ENCODE measurements at regions not wholly inside any gene's neighbourhood (a gene's known extent, or its start where the extent isn't known, plus 50 kb on each side); places are given as distances from the start of the nearest gene placed in this dataset.

DNA sequence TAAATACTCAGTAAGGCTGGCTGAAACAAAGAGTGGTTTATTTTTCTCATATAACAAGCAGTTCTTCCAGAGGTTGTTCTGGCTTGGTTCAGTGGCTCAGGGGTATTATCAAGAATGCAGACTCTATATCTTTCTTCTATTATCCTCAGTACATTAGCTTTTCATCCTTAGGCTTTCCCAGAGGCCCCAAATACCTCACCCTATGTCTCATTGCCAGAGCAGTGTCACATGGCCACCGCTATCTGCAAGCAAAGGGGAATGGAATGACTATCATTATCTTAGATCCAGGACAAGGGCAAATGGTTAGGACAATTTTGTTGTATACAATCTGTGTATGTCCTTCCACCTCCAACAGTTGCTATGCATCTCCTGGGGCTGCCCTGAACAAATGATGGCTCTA is 69.0 kb upstream of the SNX2 start:
- peak; percentile 12 for DNase-seq (ENCODE audit: low read depth)
- H3K4me3 ChIP-seq (replicated peaks; ENCODE audit: low read depth, low read length) = no peak overlapping the region
- TF ChIP-seq, protein P1, sequence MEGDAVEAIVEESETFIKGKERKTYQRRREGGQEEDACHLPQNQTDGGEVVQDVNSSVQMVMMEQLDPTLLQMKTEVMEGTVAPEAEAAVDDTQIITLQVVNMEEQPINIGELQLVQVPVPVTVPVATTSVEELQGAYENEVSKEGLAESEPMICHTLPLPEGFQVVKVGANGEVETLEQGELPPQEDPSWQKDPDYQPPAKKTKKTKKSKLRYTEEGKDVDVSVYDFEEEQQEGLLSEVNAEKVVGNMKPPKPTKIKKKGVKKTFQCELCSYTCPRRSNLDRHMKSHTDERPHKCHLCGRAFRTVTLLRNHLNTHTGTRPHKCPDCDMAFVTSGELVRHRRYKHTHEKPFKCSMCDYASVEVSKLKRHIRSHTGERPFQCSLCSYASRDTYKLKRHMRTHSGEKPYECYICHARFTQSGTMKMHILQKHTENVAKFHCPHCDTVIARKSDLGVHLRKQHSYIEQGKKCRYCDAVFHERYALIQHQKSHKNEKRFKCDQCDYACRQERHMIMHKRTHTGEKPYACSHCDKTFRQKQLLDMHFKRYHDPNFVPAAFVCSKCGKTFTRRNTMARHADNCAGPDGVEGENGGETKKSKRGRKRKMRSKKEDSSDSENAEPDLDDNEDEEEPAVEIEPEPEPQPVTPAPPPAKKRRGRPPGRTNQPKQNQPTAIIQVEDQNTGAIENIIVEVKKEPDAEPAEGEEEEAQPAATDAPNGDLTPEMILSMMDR (IDR thresholded peaks at IDR 0.05; ENCODE audit: low read length, missing control alignments) = no peak

DNA sequence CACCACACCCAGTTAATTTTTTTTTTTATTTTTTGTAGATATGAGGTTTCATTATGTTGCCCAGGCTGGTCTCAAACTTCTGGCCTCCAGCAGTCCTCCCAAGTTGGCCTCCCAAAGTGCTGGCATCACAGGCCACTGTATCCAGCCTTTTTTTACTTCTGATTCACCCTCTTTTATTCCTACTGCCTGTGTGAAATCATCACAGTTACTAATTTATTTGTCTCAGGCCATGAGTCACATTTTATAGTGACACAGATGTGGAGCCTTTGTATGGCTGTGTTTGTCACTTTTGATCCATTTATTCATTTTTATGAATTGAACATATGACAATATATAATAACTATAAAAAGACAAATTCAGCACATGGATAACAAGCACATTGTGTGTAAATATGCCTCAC is 67.1 kb upstream of the SNX2 start:
- no peak overlapping the region for H3K4me3 ChIP-seq (replicated peaks; ENCODE audit: low read depth, low read length)
- no peak for DNase-seq (ENCODE audit: low read depth)
- TF ChIP-seq, protein P1 (IDR thresholded peaks at IDR 0.05; ENCODE audit: low read length, missing control alignments) = no peak

DNA sequence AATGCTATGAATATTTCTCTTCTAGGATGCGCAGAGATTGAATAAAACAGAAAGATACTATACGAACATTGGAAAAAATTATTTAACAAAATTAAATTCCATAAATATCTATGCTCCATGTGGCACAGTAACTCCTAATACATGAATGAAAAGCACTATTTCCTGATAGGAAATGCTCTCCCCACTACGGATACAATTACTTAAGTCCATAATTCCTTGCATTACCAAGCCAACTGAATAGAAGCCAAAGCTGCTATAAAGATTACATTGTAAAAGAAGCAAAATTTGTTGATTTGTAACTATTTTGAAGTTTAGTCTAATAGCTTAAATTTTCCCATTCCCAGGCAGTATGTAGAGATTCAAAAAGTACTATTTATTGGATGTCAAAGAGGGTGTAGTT is 61.8 kb upstream of the SNX2 start:
- H3K4me3 ChIP-seq (replicated peaks; ENCODE audit: low read depth, low read length) = no peak overlapping the region
- DNase-seq (ENCODE audit: low read depth) = peak; percentile 70
- TF ChIP-seq, protein P1 (IDR thresholded peaks at IDR 0.05; ENCODE audit: low read length, missing control alignments) = no peak

DNA sequence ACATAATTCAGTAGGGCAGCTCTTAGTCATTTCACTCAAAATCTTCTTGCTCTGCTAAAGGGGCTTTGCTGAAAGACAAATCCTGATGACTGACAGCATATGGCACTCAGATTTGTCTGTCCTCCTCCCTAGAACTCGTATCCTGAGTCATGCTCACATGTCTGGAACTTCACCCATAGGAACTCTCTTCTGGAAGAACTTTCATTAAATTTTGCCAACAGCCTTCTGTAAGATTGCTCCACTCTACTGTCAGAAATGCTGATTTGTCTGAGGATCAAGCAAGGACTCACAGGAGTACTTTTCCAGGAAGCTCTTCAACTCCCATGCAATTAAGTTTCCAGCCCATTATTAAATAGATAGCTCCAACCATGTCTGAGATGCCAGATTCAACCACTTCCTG is 59.8 kb upstream of the SNX2 start:
- H3K4me3 ChIP-seq (replicated peaks; ENCODE audit: low read depth, low read length) = no peak overlapping the region
- TF ChIP-seq, protein P1 (IDR thresholded peaks at IDR 0.05; ENCODE audit: low read length, missing control alignments) = no peak
- DNase-seq (ENCODE audit: low read depth) = peak; percentile 49

DNA sequence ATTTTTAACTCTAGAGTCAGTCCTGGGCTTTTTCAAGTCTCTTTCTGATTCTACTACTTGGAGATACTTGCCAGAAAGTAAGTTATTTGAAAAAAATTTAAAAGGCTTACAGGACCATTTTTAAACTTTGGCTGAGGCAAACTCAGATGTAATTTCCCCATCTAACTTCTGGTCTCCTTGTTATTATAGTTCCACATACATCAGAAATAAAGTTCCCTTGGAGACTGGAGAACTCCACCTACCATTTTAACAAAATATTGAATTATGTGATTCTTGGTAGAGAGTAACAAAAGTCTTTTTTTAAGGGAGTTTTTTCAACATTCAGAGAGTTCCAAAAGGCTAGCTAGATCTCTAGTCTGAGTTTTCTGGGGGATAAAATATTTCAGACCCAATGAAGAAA is 56.3 kb upstream of the SNX2 start:
- no peak for DNase-seq (ENCODE audit: low read depth)
- no peak overlapping the region for H3K4me3 ChIP-seq (replicated peaks; ENCODE audit: low read depth, low read length)
- TF ChIP-seq, protein P1 (IDR thresholded peaks at IDR 0.05; ENCODE audit: low read length, missing control alignments) = no peak

DNA sequence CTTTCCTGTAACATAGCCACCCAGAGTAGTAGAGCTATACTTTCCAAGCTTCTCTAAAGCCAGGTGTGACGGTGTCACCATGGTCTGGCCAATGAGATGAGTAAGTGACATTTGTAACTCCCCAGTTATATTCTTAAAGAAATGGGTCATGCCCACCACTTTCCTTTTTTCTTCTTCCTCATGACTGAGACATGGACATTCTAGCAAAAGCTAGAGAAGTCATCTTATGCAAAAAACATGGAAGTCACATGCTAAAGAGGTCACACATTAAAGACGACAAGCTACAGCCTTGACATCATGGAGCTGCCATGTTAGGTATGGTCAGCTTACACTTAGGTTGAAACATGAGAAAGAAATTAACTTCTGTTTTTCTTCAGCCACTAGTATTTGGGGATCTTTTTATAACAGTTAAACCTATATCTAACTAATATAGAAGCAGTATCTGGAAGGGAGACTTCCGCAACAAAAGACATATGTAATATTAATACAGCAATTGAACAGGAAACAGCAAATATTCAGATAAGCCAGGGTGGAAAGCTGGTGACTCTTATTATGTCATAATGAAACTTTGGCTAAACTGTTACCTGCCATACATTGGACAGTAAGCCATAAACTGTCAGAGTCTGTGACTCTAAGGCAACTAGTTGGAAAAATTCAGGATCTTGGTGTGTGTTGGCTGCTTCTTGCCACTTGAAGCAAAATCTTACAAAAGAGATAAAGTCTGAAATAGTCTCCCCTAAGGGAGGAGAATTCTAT is 54.7 kb upstream of the SNX2 start:
- no peak overlapping the region for H3K4me3 ChIP-seq (replicated peaks; ENCODE audit: low read depth, low read length)
- DNase-seq (ENCODE audit: low read depth) = no peak
- TF ChIP-seq, protein P1 (IDR thresholded peaks at IDR 0.05; ENCODE audit: low read length, missing control alignments) = no peak

DNA sequence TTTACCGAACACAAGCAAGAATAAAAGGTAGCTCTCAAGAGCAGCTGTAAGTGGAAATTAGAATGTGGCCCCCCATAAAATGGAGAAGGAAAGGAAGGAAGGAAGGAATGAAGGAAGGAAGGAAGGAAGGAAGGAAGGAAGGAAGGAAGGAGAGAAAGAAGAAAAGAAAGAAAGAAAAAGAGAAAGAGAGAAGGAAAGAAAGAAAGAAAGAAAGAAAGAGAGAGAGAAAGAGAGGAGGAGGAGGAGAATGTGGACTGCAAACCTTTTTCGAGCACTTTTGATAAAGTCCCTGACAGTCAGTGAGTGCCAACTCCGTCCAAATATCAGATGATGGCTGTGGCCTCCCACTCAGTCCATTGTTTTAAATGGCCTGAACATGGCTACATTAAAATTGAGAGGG is 53.8 kb upstream of the SNX2 start:
- no peak for DNase-seq (ENCODE audit: low read depth)
- TF ChIP-seq, protein P1 (IDR thresholded peaks at IDR 0.05; ENCODE audit: low read length, missing control alignments) = no peak
- no peak overlapping the region for H3K4me3 ChIP-seq (replicated peaks; ENCODE audit: low read depth, low read length)

Measured in fibroblast of pulmonary artery (primary cell).